ENCODE measurements at regions not wholly inside any gene's neighbourhood (a gene's known extent, or its start where the extent isn't known, plus 50 kb on each side); places are given as distances from the start of the nearest gene placed in this dataset.
"Not testable (repeated sequence)": the region's sequence is repeated elsewhere in the genome, so short reads cannot be mapped to it uniquely, and the experiment has no call there.

DNA sequence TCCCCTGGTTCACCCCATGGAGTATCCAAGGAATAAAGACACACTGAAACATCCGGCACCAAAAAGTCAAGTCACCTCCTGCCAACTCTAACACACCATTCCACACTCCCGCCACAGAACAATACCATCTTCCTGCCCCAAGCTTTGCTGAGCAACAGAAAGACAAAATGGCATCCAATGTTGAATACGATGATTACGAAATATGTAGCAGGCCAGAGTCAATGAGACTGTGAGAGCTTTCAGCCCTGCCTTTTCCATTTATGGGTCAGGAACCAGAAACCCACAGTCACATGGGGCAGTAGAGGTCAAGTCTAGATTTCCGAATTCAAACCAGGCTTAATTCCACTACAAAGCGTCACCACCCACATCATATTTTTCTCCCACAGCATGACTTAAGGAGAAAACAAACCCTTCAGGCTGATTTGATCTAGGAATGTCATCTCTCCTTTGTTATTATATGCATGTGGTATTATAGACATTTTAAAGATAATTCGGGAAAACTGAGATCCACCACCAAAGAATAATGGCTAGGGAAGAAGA lies 249.8 kb downstream of the SETD4 start:
- DNase-seq (ENCODE audit: low read depth, low spot score) = no peak

DNA sequence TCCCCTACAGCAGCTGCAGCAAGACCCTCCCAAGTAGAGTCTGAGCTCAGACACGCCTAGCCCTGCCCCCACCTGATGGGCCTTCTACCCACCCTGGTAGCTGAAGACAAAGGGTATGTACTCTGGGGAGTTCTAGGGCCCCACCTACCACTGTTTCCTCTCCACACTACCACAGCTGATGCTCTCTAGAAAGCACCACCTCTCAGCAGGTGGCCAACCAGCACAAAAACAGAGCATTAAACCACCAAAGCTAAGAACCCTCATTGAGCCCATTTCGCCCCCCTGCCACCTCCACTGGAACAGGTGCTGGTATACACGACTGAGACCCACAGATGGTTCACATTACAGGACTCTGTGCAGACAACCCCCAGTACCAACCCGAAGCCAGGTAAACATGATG lies 258.9 kb downstream of the SETD4 start:
- no peak for DNase-seq (ENCODE audit: low read depth, low spot score)

DNA sequence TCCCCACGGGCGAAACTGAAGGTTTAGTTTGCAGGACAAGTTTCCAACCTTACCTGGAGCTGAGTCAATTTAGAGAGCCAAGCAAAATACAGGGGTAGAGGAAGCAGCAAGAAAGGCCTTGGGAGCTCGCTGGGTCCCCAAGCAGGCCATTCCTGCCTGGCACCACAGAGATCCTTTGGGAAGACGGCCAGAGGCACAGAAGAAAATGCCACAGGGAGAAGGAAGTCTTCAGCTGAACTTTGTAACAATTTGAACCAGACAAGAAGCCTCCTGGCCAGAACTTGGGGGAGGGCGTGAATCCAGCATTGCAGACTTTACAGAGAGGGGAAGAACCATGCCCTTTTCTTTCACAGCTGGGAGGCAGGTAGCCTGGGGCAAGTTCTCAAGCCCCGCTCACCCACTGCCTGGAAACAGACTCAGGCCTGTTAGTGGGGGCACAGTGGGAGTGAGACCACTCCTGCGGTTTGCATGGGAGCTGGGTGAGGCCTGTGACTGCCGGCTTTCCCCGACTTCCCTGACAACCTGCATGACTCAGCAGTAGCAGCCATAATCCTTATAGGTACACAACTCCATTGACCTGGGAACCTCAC lies 259.4 kb downstream of the SETD4 start:
- not testable (repeated sequence) for DNase-seq (ENCODE audit: low read depth, low spot score)

GRCh38 chr21:35796844-35797243 lies 263.5 kb downstream of the SETD4 start:
- no peak for DNase-seq (ENCODE audit: low read depth, low spot score)

GRCh38 chr21:35794527-35794926 lies 265.8 kb downstream of the SETD4 start:
- not testable (repeated sequence) for DNase-seq (ENCODE audit: low read depth, low spot score)

GRCh38 chr21:35792569-35793305 lies 267.6 kb downstream of the SETD4 start:
- no peak for DNase-seq (ENCODE audit: low read depth, low spot score)

GRCh38 chr21:35791541-35792325 lies 268.6 kb downstream of the SETD4 start:
- no peak for DNase-seq (ENCODE audit: low read depth, low spot score)

DNA sequence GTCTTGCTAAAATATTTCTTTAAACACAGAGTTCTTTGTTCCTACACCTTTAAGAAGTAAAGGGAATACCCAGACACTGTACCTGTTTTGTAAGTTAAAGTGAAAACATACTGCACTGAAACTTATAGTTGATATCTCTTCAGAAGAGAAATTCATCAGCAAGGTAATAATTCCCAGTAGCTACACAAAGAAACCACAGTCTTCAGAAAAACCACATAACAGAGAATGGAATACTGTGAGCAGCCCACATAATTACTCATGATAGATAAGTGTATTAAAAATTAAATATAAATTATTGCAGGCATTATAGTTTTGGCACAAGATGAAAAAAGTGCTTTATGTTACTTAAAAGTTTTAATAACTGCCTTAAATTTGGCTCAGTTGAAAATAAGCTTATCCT lies 276.6 kb downstream of the SETD4 start:
- DNase-seq (ENCODE audit: low read depth, low spot score) = peak; percentile 15

DNA sequence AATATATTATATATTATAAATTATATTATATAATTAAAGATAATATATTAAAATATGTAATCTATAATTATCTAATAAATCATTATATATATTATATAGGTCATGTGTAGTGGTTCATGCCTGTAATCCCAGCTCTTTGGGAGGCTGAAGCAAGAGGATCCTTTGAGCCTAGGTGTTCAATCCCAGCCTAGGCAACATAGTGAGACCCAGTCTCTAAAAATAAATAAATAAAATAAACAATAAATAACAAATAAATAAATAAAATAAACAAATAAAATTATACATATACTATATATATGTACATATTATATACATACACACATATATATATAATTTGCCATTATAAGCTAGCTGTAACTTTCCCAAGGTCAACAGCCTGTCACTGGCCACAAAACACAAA lies 277.7 kb downstream of the SETD4 start:
- no peak for DNase-seq (ENCODE audit: low read depth, low spot score)

DNA sequence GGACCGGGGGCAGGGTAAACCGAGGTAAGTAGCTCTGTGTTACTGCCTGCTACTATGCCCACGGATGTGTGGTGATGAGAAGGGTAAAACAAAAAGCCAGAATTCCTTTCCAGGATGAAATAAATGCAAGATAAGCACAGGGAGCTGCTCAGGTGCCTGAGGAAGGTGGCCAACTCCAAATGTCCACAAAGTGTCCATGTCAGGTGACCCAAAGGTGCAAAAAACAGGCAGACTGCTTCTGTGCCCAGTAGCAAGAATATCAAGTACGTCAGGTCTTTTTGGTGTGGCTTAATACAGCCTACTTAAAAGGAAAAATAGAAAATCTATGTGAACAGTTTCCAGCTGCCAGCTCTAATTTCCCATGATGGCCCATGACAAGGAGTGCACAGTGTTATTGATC lies 279.3 kb downstream of the SETD4 start:
- no peak for DNase-seq (ENCODE audit: low read depth, low spot score)

DNA sequence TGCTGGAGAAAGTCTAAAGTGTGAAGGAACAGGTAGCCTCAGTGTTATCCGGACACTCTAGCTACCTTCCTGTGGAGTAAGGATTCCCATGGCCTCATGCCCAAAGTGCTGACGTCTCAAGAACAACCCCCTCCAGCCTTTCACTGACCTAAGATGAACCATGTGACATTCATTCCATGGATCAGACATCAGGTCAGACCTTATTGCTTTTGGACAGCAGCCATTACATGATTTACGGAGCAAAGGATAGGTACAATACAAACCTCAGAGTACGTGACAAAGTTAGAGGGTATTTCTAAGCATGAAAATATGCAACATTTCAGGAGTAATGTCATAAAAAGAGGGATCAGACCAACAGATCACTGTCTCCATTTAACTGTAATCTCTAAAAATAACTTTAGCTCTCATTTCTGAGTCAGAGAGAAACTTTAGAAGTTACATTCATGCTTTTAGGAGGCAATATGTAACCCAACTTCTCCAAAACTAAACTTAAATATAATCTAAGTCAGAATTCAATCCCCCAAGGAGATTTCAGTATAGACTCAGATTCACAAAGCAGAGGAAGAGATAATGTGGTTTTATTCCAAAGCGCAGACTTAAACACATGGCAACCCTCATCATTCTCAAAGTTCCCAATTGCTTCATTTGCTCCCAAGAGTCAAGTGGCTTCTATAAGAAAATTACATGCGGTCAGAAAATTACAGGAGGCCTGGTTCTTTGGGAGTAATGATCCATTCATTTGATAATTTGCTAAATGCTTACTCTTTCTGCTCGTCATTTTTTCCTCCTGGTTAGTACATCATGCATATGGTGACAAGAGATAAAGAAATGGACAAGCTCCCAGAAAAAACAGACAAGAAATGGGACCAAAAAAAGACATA lies 280.4 kb downstream of the SETD4 start:
- peak; percentile 78 for DNase-seq (ENCODE audit: low read depth, low spot score)

DNA sequence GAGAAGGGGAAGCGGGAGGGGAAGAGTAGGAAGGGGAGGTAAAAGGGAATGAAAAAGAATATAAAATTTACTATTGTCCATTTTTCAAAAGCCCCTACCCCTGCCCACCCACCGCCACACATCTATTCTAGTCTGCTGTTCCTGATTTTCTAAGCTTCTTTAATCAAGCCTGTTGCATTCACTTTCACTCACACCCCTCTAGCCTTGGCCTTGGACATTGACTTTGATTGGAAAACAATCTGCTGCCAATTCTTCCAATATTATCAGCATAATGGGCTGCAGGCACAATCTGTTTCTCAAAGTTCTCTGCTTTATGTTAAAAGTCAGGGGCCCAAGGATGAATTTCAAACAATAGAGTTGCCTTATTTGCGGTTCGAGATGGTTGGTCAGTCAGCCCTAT lies 281.2 kb downstream of the SETD4 start:
- DNase-seq (ENCODE audit: low read depth, low spot score) = no peak

DNA sequence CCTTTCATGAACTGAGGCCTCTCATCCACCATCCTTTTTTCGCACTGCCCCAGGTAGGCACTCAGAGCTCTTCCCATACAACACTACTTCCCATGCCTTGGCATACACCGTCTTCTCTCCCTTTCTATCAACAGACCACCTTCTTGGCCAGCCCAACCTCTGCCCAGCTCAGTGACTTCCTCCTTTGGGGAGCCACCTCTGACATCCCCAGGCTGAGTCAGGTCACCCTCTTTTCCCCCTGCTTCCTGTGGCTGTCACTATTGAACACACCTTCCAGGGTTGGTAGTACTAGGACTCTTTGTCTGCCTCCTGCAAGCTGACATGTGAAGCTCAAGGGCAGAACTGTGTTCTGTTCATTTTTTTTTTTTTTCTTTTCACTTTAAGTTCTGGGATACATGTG lies 283.2 kb downstream of the SETD4 start:
- DNase-seq (ENCODE audit: low read depth, low spot score) = no peak

- no peak for DNase-seq (ENCODE audit: low read depth, low spot score)
Observed at GRCh38 chr21:35775778-35776544, 284.4 kb downstream of the SETD4 start.

DNA sequence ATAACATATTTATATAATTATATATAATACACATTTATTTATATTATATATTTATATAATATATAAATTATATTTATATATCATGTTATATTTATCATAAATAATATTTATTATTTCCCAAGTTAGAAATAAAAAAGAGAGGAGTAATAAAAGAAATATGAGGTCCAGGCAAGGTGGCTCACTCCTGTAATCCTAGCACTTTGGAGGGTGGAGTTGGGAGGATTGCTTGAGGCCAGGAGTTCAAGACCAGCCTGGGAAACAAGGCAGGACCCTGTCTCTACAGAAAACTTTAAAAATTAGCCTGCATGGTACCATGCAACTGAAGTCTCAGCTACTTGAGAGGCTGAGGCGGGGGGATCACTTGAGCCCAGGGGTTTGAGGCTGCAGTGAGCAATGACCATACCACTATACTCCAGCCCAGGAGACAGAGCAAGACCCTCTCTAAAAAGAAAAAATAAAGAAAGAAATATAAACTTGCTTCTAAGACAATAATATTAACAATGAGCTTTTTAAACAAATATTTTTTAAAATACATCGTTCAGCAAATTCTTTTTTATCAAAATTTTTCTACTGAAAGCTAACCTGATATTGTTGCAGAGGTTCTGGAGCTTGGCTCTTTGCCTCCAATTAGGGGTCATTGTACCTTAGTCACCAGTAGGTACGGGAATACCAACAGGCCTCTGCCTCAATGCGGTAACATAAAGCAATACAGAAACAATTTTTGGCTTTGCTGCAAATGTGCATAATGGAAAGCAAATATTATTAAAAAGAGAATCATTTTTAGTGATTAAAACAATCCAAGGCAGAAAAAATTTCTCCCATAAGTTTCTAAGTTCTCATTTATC lies 290.0 kb downstream of the SETD4 start:
- DNase-seq (ENCODE audit: low read depth, low spot score) = no peak

GRCh38 chr21:35768187-35768586 lies 292.1 kb downstream of the SETD4 start:
- DNase-seq (ENCODE audit: low read depth, low spot score) = peak; percentile 39

GRCh38 chr21:35764586-35764985 lies 295.7 kb downstream of the SETD4 start:
- no peak for DNase-seq (ENCODE audit: low read depth, low spot score)

DNA sequence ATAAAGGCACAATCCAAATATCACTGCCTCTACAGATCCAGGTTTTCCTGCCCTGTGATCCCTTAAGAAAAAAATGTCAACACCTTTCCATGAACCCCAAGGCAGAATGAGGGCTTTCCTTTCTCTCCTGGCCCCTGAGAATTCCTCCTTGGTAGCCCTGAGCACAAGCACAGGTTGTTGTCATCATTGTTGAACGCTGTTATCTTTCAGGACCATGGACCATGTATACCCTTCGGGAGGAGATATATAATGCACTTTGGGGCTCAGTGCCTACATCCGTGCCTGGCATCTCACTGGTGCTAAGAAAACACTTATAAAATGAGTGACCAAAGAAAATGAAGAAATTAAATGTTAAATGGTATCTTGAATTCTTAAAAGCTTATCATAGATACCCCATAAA lies 296.2 kb downstream of the SETD4 start:
- no peak for DNase-seq (ENCODE audit: low read depth, low spot score)

DNA sequence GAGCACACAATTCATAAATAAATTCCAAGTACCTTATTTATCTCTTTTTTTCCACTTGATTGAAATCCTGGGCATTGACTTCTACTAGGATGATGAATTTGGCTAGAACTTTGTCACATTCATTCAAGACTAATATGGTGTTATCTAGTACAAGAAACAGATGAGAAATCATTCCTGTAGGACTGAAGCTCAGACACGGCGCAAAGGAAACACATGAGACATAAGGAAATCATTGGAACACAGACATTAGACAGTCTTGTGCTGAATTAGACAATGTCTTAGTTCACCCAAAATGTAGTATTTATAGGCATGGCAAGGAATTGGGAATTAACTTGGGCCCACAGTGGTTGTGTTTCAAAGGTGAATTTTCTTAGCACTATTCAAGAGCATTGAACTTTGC lies 305.7 kb downstream of the SETD4 start:
- no peak for DNase-seq (ENCODE audit: low read depth, low spot score)

GRCh38 chr21:35753308-35753707 lies 307.0 kb downstream of the SETD4 start:
- DNase-seq (ENCODE audit: low read depth, low spot score) = no peak

Measured in astrocyte of the hippocampus (primary cell).